GM21515 (cell line): ENCODE measurements at regions not wholly inside any gene's neighbourhood (a gene's known extent, or its start where the extent isn't known, plus 50 kb on each side); places are given as distances from the start of the nearest gene placed in this dataset.
A peak's percentile ranks its signal among the peaks of the same experiment; 100 is the strongest.

Experiments used
- ATAC-seq: cut with Tn5 transposase; IDR thresholded peaks from one replicate; pipeline ENCODE4 v1.9.1; 2021; ENCODE audit not compliant: unreplicated experiment

- peak; percentile 54 for ATAC-seq
These were observed 238.8 kb downstream of the EDEM1 start for GRCh38 chr3:5426094-5426883.

GRCh38 chr3:5427021-5427420, 239.5 kb downstream of the EDEM1 start:
- ATAC-seq: no peak

DNA sequence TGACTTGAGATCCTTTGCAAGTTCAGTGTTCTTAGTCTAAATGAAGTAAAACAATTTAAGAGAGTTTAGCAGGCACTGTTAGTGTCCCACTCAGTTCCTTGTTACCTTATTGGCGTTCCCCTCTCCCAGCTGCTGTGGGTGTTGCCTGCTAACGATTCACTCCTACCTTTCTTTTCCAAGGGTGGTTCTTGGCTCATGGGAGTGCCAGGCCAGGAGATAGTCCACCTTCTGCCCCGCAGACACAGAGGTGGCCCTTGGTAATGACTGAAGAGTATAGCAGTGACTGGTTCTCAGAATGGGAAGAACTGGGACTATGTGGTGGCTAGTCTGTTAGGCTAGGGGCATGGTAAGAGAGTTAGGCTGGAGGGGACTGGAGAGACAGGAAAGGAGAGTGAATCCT, 240.4 kb downstream of the EDEM1 start:
- no peak for ATAC-seq

DNA sequence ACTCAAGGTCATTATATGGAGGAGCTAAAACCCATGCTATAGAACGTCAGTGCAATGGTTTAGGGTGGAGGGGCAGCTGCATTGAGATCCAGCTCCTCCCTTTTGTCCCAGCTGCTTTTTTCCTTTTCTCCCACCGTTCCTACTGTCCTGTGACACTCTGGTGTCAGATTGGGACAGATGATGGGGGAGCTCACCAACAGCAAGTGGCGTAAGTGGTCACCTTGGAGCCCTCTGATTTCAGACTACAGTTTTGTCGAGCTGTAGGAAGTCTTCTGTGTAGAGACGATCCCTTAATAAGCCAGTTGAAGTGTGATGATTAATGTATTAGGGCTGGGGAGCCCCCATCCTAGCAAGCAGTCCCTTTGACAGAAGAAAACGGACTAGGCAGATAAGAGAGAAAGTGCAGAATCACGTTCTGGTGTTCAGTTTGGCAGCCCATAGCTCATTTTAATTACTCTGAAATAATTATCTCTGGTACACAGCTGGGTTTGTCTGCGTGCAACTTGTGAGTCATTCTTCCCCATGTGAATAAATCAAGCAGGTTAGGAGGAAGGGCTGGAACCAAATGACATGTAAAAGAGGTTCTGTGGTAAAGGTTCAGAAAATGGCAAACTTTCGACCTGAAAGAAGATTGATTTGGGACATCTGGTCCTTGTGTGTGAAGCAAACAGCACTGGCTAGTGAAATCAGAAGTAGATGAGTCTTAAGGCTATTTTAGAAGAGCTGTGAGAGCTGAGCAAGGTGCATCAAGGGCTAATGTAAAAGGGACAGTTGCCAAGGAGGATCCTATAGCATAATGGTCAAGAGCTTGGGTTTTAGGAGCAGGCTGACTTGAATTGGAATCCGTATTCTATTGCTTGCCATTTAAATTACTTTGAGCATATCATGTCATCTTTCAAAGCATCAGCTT, 241.4 kb downstream of the EDEM1 start:
- peak; percentile 84 for ATAC-seq

DNA sequence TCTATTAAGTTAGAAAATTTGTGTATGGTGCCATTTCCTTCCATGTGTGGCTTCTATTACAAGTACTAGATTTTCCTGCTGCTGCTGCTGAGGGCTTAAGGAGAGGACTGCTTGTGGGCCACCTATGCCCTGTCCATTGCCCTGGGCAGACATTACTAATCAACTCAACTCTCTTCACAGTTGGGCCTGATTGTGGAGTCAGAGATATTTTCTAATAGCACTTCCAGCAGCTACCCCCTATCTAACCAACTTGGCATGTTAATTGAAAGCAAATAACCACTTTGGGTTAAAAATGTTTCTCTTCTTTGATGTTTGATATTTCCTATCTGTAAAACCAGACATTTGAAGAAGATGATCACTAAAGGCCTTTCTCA, 242.0 kb downstream of the EDEM1 start:
- peak; percentile 0 for ATAC-seq

DNA sequence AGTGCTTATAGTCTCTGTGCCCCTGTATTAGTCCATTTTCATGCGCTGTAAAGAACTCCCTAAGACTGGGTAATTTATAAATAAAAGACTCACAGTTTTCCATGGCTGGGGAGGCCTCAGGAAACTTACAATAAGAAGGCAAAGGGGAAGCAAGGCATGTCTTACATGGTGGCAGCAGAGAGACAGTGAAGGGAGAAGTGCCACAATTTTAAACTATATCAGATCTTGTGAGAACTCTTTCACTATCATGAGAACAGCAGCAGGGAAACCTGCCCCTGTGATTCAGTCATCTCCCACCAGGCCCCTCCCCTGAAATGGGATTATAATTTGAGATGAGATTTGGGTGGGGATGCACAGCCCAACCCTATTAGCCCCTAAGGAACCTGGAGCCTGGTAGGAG, 243.2 kb downstream of the EDEM1 start:
- ATAC-seq: no peak

DNA sequence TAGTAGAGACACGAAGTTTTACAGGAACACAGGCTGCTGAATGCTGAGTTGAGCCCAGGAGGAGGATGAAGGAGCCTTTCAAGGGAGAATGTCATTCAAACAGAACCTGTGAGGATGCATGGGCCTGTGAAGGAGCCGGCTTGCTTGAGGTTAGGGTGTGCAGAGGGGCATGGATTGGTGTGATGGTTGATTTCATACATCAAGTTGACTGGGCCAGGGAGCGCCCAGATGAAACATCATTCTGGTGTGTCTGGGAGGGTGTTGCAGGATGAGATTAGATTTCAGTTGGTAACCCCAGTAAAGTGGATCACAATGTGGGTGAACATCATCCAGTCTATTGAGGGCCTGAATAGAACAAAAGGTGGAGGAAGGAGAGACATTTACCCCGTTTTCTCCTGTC, 243.6 kb downstream of the EDEM1 start:
- no peak for ATAC-seq

GRCh38 chr3:5431811-5432378, 244.4 kb downstream of the EDEM1 start:
- no peak for ATAC-seq

GRCh38 chr3:5437296-5437782, 249.8 kb downstream of the EDEM1 start:
- no peak for ATAC-seq

- no peak for ATAC-seq
These were observed 250.3 kb downstream of the EDEM1 start for GRCh38 chr3:5437783-5438323.

DNA sequence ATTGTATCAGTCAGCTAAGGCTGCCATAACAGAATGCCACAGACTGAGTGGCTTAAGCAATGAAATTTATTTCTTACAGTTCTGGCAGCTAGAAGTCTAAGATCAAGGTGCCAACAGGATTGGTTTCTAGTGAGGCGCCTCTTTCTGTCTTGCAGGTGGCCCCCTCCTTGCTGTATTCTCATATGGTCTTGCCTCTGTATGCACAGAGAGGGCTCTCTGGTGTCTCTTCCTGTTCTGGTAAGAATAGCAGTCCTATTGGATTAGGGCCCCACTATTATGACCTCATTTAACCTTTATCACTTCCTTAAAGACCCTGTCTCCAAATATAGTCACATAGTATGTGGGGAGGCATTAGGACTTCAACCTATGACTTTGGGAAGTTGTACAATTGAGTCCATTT, 253.9 kb downstream of the EDEM1 start:
- no peak for ATAC-seq

- no peak for ATAC-seq
These were observed 254.7 kb downstream of the EDEM1 start for GRCh38 chr3:5442106-5442785.

- ATAC-seq: no peak
These were observed 255.3 kb downstream of the EDEM1 start for GRCh38 chr3:5442786-5443138.

DNA sequence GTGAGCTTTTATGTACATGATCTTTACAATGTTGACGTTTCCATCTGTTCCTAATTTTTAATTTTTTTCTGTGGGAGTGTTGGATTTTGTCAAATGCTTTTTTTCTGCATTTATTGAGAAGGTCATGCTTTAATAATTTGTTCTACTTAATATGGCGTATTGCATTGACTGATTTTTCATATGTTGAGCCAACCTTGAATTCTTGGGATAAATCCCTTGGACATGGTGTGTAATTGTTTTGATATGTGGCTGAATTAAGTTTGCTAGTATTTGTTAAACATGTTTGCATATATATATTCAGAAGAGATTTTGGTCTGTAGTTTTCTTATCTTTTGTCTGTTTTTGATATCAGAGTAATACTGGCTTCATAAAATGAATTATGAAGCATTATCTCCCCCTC, 256.7 kb downstream of the EDEM1 start:
- no peak for ATAC-seq

- ATAC-seq: no peak
These were observed 258.2 kb downstream of the EDEM1 start for GRCh38 chr3:5445676-5446201.

DNA sequence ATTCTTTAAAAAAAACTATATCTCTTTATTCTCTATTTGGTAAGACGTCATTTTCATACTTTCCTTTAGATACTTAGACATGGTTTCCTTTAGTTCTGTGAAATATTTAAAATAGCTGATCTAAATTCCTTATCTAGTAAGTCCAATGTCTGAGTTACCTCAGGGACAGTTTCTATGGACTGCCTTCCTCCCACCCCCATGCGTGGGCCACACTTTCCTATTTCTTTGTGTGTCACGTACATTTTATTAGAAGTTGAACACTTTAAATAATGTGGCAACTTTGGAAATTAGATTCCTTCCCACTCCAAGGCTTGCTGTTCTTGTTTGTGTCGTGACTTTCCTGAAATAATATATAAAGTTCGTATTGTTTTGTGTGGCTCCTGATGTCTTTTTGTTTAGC, 260.7 kb downstream of the EDEM1 start:
- ATAC-seq: no peak

DNA sequence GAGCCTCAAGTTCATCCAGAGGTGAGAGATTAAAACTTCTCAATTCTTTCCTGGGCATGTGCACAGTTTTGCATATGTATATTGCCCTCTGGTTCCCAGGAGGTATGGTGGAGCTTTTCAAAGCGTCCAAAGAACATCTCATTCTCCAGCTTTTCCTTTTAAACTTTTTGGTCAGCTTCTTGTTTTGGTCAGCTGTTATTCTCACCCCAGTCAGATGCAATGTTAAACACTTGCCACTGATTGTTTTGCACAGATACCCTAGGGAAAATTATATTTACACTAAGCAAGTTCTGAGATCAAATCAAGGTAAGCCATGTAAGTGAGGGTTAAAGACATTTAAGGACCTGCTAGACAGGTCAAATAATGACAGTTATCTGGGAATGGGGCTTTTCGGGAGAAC, 261.3 kb downstream of the EDEM1 start:
- ATAC-seq: no peak

GRCh38 chr3:5456199-5456598, 268.7 kb downstream of the EDEM1 start:
- ATAC-seq: no peak

DNA sequence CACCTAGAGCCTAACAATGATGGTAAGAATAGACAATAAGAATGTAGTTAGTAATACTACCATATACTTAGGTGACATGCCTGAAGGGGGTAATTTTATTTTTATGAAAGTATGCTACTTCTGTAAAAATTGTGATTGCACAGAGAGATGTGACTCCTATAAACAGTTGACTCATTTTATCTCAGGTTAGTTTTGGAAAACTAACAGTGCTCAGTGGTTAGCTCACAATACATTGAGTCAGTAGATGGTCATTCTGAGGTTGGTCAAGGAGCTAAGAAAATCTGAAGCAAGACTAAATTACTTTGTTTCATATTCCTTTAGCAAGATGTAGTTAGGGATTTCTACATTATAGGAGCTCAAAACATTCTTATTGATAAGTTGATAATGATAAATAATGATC, 271.0 kb downstream of the EDEM1 start:
- ATAC-seq: no peak

DNA sequence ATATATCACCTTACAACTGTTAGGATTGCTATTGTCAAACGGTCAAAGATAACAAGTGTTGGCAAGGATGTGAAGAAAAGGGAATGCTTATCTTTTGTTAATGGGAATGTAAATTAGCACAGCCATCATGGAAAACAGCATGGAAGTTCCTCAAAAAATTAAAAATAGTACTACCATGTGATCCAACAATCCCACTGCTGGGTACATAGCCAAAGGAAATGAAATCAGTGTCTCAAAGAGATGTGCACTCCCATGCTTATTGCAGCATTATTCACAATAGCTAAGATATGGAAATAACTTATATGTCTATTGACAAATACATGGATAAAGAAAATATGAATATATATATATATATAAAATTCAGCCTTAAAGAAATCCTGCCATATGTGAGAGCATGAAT, 274.6 kb downstream of the EDEM1 start:
- no peak for ATAC-seq

- no peak for ATAC-seq
These were observed 276.5 kb downstream of the EDEM1 start for GRCh38 chr3:5463991-5464390.
